ENCODE measurements at regions not wholly inside any gene's neighbourhood (a gene's known extent, or its start where the extent isn't known, plus 50 kb on each side); places are given as distances from the start of the nearest gene placed in this dataset.

DNA sequence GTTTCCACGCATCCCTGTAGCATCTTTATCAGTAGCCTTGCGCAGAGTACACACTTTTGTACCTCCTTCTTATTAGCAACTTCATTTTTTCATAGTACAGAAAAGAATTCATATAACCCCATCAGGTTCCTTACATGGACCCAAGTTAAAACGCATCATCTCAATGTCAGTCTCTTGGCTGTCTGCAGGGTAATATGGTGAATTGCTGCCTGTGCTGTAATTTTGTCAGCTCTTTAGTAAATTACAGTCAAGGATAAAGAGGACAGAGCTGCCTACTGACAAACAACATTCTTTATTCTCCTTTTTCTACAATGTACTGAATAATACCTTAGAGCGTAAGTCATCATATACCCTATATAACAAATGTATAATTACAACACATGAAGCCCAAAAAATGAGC is 222.5 kb downstream of the MRPL39 start:
- WGBS (ENCODE audit: insufficient coverage), result 96% methylated on average over 3 of the region's 4 CpGs
- Mint-ChIP-seq H3K27ac (no peak overlapping the region), H3K4me1 (no peaks in the 10 kb centered on the region), H3K4me3 (no peak overlapping the region), H3K36me3 (no peaks in the 10 kb centered on the region), H3K9me3 (no peaks in the 10 kb centered on the region), H3K27me3 (ENCODE audit: low read depth in 2 of 2) (peaks cover 0 to 3% of the 10 kb centered on the region in 2 donors)
- Histone ChIP-seq H3K27me3 (ENCODE audit: control insufficient read depth, insufficient read depth, low read length) (no peaks in the 10 kb centered on the region), H3K4me3 (ENCODE audit: low read length) (no peak overlapping the region), H3K36me3 (ENCODE audit: control insufficient read depth, insufficient read depth, low read length) (no peaks in the 10 kb centered on the region), H3K27ac (ENCODE audit: low read length) (no peak overlapping the region), H3K4me1 (ENCODE audit: control insufficient read depth, insufficient read depth, low read length) (no peaks in the 10 kb centered on the region), H3K9me3 (ENCODE audit: control insufficient read depth, insufficient read depth, low read length) (no peaks in the 10 kb centered on the region)
- no peak for ATAC-seq
- TF ChIP-seq, protein P1, sequence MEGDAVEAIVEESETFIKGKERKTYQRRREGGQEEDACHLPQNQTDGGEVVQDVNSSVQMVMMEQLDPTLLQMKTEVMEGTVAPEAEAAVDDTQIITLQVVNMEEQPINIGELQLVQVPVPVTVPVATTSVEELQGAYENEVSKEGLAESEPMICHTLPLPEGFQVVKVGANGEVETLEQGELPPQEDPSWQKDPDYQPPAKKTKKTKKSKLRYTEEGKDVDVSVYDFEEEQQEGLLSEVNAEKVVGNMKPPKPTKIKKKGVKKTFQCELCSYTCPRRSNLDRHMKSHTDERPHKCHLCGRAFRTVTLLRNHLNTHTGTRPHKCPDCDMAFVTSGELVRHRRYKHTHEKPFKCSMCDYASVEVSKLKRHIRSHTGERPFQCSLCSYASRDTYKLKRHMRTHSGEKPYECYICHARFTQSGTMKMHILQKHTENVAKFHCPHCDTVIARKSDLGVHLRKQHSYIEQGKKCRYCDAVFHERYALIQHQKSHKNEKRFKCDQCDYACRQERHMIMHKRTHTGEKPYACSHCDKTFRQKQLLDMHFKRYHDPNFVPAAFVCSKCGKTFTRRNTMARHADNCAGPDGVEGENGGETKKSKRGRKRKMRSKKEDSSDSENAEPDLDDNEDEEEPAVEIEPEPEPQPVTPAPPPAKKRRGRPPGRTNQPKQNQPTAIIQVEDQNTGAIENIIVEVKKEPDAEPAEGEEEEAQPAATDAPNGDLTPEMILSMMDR (IDR thresholded peaks at IDR 0.05), result no peak
- no peak for DNase-seq
- intact Hi-C loops (cut with micrococcal nuclease), result no loop called here

DNA sequence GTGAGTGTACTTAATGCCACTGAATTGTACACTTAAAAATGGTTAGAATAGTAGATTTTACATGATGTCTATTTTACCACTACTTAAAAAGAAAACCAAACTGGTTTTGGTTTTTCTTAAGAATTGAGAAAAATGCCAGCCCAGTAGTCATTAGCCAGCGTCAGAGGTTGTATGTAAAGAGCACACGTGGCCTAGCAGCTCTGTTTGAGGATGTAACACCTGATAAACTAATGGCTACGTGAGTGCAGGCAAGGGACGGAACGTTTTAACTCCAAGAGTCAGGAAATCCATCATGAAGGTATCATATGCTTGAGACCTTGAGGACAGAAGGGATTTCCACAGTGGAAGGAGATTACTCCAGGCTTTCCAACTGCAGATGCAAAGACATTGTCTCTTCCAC is 223.7 kb downstream of the MRPL39 start:
- no peak overlapping the region for H3K27ac ChIP-seq (ENCODE audit: low read length)
- H3K4me1 Mint-ChIP-seq, result no peaks in the 10 kb centered on the region
- no peaks in the 10 kb centered on the region for H3K36me3 Mint-ChIP-seq
- TF ChIP-seq, protein P1 (IDR thresholded peaks at IDR 0.05), result no peak
- ATAC-seq, result no peak
- no peak overlapping the region for H3K4me3 ChIP-seq (ENCODE audit: low read length)
- WGBS (ENCODE audit: insufficient coverage), result 55% methylated on average over 5 of the region's 5 CpGs
- DNase-seq, result no peak
- H3K27ac Mint-ChIP-seq, result no peak overlapping the region
- H3K27me3 ChIP-seq (ENCODE audit: control insufficient read depth, insufficient read depth, low read length), result no peaks in the 10 kb centered on the region
- no peaks in the 10 kb centered on the region for H3K4me1 ChIP-seq (ENCODE audit: control insufficient read depth, insufficient read depth, low read length)
- intact Hi-C loops (cut with micrococcal nuclease), result no loop called here
- no peak overlapping the region for H3K4me3 Mint-ChIP-seq
- H3K36me3 ChIP-seq (ENCODE audit: control insufficient read depth, insufficient read depth, low read length), result no peaks in the 10 kb centered on the region
- H3K9me3 ChIP-seq (ENCODE audit: control insufficient read depth, insufficient read depth, low read length), result no peaks in the 10 kb centered on the region
- no peaks in the 10 kb centered on the region for H3K27me3 Mint-ChIP-seq (ENCODE audit: low read depth in 2 of 2)
- no peaks in the 10 kb centered on the region for H3K9me3 Mint-ChIP-seq

DNA sequence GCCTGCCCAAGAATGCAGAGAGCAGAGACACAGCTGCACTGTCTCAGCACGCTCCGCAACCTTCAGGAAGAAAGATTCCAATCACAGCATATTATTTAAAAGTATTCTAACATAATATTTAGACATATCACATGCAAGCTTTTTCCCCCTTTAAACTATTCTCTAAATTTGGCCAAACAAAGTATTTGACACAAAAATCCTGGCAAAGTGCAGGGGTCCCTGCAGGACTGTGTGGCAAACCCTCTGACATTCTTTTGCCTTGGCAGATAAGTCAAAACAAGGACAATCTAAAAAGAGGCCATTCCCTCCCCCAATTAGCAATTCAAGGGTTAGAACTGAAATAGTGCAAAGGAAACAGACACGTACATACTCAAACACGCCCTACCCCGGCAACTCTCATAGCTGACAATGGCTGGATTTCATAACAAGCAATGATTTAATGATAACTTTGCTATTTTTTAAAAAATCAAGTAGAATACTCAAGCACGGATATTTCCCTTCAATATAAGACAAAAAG is 225.3 kb downstream of the MRPL39 start:
- Mint-ChIP-seq H3K9me3 (peaks cover 0 to 2% of the 10 kb centered on the region in 2 donors), H3K36me3 (no peaks in the 10 kb centered on the region), H3K4me3 (no peak overlapping the region), H3K4me1 (no peaks in the 10 kb centered on the region), H3K27ac (no peak overlapping the region), H3K27me3 (ENCODE audit: low read depth in 2 of 2) (no peaks in the 10 kb centered on the region)
- H3K9me3 ChIP-seq (ENCODE audit: control insufficient read depth, insufficient read depth, low read length), result no peaks in the 10 kb centered on the region
- no peaks in the 10 kb centered on the region for H3K27me3 ChIP-seq (ENCODE audit: control insufficient read depth, insufficient read depth, low read length)
- no peak overlapping the region for H3K4me3 ChIP-seq (ENCODE audit: low read length)
- H3K36me3 ChIP-seq (ENCODE audit: control insufficient read depth, insufficient read depth, low read length), result no peaks in the 10 kb centered on the region
- DNase-seq (no peak), ATAC-seq (no peak)
- H3K4me1 ChIP-seq (ENCODE audit: control insufficient read depth, insufficient read depth, low read length), result no peaks in the 10 kb centered on the region
- intact Hi-C loops (cut with micrococcal nuclease), result no loop called here
- H3K27ac ChIP-seq (ENCODE audit: low read length), result no peak overlapping the region
- TF ChIP-seq, protein P1 (IDR thresholded peaks at IDR 0.05), result no peak
- 92% methylated on average over 6 of the region's 6 CpGs for WGBS (ENCODE audit: insufficient coverage)

DNA sequence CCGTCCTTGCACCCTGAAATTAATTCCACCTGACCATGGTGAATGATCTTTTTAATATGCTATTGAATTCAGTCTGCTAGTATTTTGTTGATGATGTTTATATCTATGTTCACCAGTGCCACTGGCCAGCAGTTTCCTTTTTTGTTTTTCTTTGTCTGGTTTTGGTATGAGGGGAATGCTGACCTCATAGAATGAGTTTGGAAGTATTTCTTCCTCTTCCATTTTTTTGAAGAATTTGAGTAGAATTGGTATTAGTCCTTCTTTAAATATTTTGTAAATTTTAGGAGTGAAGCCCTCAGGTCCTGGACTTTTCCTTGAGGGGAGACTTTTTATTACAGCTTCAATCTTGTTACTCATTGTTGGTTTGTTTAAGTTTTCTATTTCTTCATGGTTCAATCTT is 231.6 kb downstream of the MRPL39 start:
- no peaks in the 10 kb centered on the region for H3K36me3 ChIP-seq (ENCODE audit: control insufficient read depth, insufficient read depth, low read length)
- Mint-ChIP-seq H3K4me1 (no peaks in the 10 kb centered on the region), H3K4me3 (no peak overlapping the region), H3K27ac (no peak overlapping the region), H3K9me3 (peaks cover 0 to 2% of the 10 kb centered on the region in 2 donors), H3K27me3 (ENCODE audit: low read depth in 2 of 2) (no peaks in the 10 kb centered on the region), H3K36me3 (no peaks in the 10 kb centered on the region)
- WGBS (ENCODE audit: insufficient coverage), result 100% methylated on average over 1 of the region's 1 CpG
- TF ChIP-seq, protein P1 (IDR thresholded peaks at IDR 0.05), result no peak
- no peak for DNase-seq
- no peak for ATAC-seq
- H3K9me3 ChIP-seq (ENCODE audit: control insufficient read depth, insufficient read depth, low read length), result no peaks in the 10 kb centered on the region
- no peak overlapping the region for H3K27ac ChIP-seq (ENCODE audit: low read length)
- intact Hi-C loops (cut with micrococcal nuclease), result no loop called here
- H3K4me3 ChIP-seq (ENCODE audit: low read length), result no peak overlapping the region
- no peaks in the 10 kb centered on the region for H3K27me3 ChIP-seq (ENCODE audit: control insufficient read depth, insufficient read depth, low read length)
- H3K4me1 ChIP-seq (ENCODE audit: control insufficient read depth, insufficient read depth, low read length), result no peaks in the 10 kb centered on the region

Data from natural killer cell (primary cell).